ENCODE measurements at regions not wholly inside any gene's neighbourhood (a gene's known extent, or its start where the extent isn't known, plus 50 kb on each side); places are given as distances from the start of the nearest gene placed in this dataset.

GRCh38 chr12:115584156-115584555 is 693.3 kb downstream of the MED13L start:
- WGBS, 2 experiments, result 81 to 87% methylated on average over 2 of the region's 2 CpGs
- no peaks in the 10 kb centered on the region for H3K27me3 ChIP-seq (ENCODE audit: control insufficient read depth, insufficient read depth, low read length, poor library complexity, severe bottlenecking)
- no peak overlapping the region for H3K4me3 ChIP-seq (ENCODE audit: insufficient read depth, low read depth, low read length)
- no peaks in the 10 kb centered on the region for H3K36me3 ChIP-seq (ENCODE audit: control insufficient read depth, insufficient read depth, low read length)
- H3K27ac ChIP-seq (ENCODE audit: insufficient read depth, low read depth, low read length, poor library complexity, severe bottlenecking), result no peak overlapping the region
- no peaks in the 10 kb centered on the region for H3K4me1 ChIP-seq (ENCODE audit: control insufficient read depth, insufficient read depth, low read length)
- H3K9me3 ChIP-seq (ENCODE audit: control insufficient read depth, low read length), result no peaks in the 10 kb centered on the region

GRCh38 chr12:115583591-115583990 is 693.9 kb downstream of the MED13L start:
- H3K36me3 ChIP-seq (ENCODE audit: control insufficient read depth, insufficient read depth, low read length), result no peaks in the 10 kb centered on the region
- no peak overlapping the region for H3K27ac ChIP-seq (ENCODE audit: insufficient read depth, low read depth, low read length, poor library complexity, severe bottlenecking)
- H3K27me3 ChIP-seq (ENCODE audit: control insufficient read depth, insufficient read depth, low read length, poor library complexity, severe bottlenecking), result no peaks in the 10 kb centered on the region
- no peak overlapping the region for H3K4me3 ChIP-seq (ENCODE audit: insufficient read depth, low read depth, low read length)
- no peaks in the 10 kb centered on the region for H3K9me3 ChIP-seq (ENCODE audit: control insufficient read depth, low read length)
- WGBS, 2 experiments, result 90 to 95% methylated on average over 10 of the region's 10 CpGs
- H3K4me1 ChIP-seq (ENCODE audit: control insufficient read depth, insufficient read depth, low read length), result no peaks in the 10 kb centered on the region

GRCh38 chr12:115577401-115577800 is 700.1 kb downstream of the MED13L start:
- 94% methylated on average over 6 of the region's 6 CpGs for WGBS, 2 experiments

GRCh38 chr12:115574826-115575225 is 702.7 kb downstream of the MED13L start:
- Histone ChIP-seq H3K4me1 (ENCODE audit: control insufficient read depth, insufficient read depth, low read length) (no peaks in the 10 kb centered on the region), H3K27me3 (ENCODE audit: control insufficient read depth, insufficient read depth, low read length, poor library complexity, severe bottlenecking) (no peaks in the 10 kb centered on the region), H3K27ac (ENCODE audit: insufficient read depth, low read depth, low read length, poor library complexity, severe bottlenecking) (no peak overlapping the region), H3K36me3 (ENCODE audit: control insufficient read depth, insufficient read depth, low read length) (no peaks in the 10 kb centered on the region), H3K9me3 (ENCODE audit: control insufficient read depth, low read length) (no peaks in the 10 kb centered on the region), H3K4me3 (ENCODE audit: insufficient read depth, low read depth, low read length) (no peak overlapping the region)
- WGBS, 2 experiments, result 88 to 93% methylated on average over 7 of the region's 7 CpGs

More at GRCh38 chr12:115577401-115577800, 700.1 kb downstream of the MED13L start:
- no peak overlapping the region for H3K4me3 ChIP-seq (ENCODE audit: insufficient read depth, low read depth, low read length)
- no peaks in the 10 kb centered on the region for H3K4me1 ChIP-seq (ENCODE audit: control insufficient read depth, insufficient read depth, low read length)
- no peaks in the 10 kb centered on the region for H3K36me3 ChIP-seq (ENCODE audit: control insufficient read depth, insufficient read depth, low read length)
- H3K27me3 ChIP-seq (ENCODE audit: control insufficient read depth, insufficient read depth, low read length, poor library complexity, severe bottlenecking), result no peaks in the 10 kb centered on the region
- H3K9me3 ChIP-seq (ENCODE audit: control insufficient read depth, low read length), result no peaks in the 10 kb centered on the region
- no peak overlapping the region for H3K27ac ChIP-seq (ENCODE audit: insufficient read depth, low read depth, low read length, poor library complexity, severe bottlenecking)

- no peak overlapping the region for H3K4me3 ChIP-seq (ENCODE audit: insufficient read depth, low read depth, low read length)
- no peak overlapping the region for H3K27ac ChIP-seq (ENCODE audit: insufficient read depth, low read depth, low read length, poor library complexity, severe bottlenecking)
- no peaks in the 10 kb centered on the region for H3K4me1 ChIP-seq (ENCODE audit: control insufficient read depth, insufficient read depth, low read length)
- H3K27me3 ChIP-seq (ENCODE audit: control insufficient read depth, insufficient read depth, low read length, poor library complexity, severe bottlenecking), result no peaks in the 10 kb centered on the region
- no peaks in the 10 kb centered on the region for H3K36me3 ChIP-seq (ENCODE audit: control insufficient read depth, insufficient read depth, low read length)
- 80 to 86% methylated on average over 2 of the region's 2 CpGs for WGBS, 2 experiments
- no peaks in the 10 kb centered on the region for H3K9me3 ChIP-seq (ENCODE audit: control insufficient read depth, low read length)
These were observed 705.1 kb downstream of the MED13L start for GRCh38 chr12:115572440-115572839.

- WGBS, 2 experiments, result 92 to 94% methylated on average over 8 of the region's 8 CpGs
These were observed 706.0 kb downstream of the MED13L start for GRCh38 chr12:115571446-115571845.

GRCh38 chr12:115571027-115571426 is 706.5 kb downstream of the MED13L start:
- Histone ChIP-seq H3K27me3 (ENCODE audit: control insufficient read depth, insufficient read depth, low read length, poor library complexity, severe bottlenecking) (no peaks in the 10 kb centered on the region), H3K27ac (ENCODE audit: insufficient read depth, low read depth, low read length, poor library complexity, severe bottlenecking) (no peak overlapping the region), H3K36me3 (ENCODE audit: control insufficient read depth, insufficient read depth, low read length) (no peaks in the 10 kb centered on the region), H3K4me1 (ENCODE audit: control insufficient read depth, insufficient read depth, low read length) (no peaks in the 10 kb centered on the region), H3K4me3 (ENCODE audit: insufficient read depth, low read depth, low read length) (no peak overlapping the region), H3K9me3 (ENCODE audit: control insufficient read depth, low read length) (no peaks in the 10 kb centered on the region)
- 91 to 94% methylated on average over 2 of the region's 2 CpGs for WGBS, 2 experiments

More at GRCh38 chr12:115571446-115571845, 706.0 kb downstream of the MED13L start:
- H3K27me3 ChIP-seq (ENCODE audit: control insufficient read depth, insufficient read depth, low read length, poor library complexity, severe bottlenecking), result no peaks in the 10 kb centered on the region
- no peaks in the 10 kb centered on the region for H3K36me3 ChIP-seq (ENCODE audit: control insufficient read depth, insufficient read depth, low read length)
- H3K27ac ChIP-seq (ENCODE audit: insufficient read depth, low read depth, low read length, poor library complexity, severe bottlenecking), result no peak overlapping the region
- no peaks in the 10 kb centered on the region for H3K9me3 ChIP-seq (ENCODE audit: control insufficient read depth, low read length)
- no peaks in the 10 kb centered on the region for H3K4me1 ChIP-seq (ENCODE audit: control insufficient read depth, insufficient read depth, low read length)
- no peak overlapping the region for H3K4me3 ChIP-seq (ENCODE audit: insufficient read depth, low read depth, low read length)

- WGBS, 2 experiments, result 90 to 91% methylated on average over 21 to 27 of the region's 27 CpGs
- Histone ChIP-seq H3K4me3 (ENCODE audit: insufficient read depth, low read depth, low read length) (no peak overlapping the region), H3K4me1 (ENCODE audit: control insufficient read depth, insufficient read depth, low read length) (no peaks in the 10 kb centered on the region), H3K27me3 (ENCODE audit: control insufficient read depth, insufficient read depth, low read length, poor library complexity, severe bottlenecking) (no peaks in the 10 kb centered on the region), H3K9me3 (ENCODE audit: control insufficient read depth, low read length) (no peaks in the 10 kb centered on the region), H3K36me3 (ENCODE audit: control insufficient read depth, insufficient read depth, low read length) (no peaks in the 10 kb centered on the region), H3K27ac (ENCODE audit: insufficient read depth, low read depth, low read length, poor library complexity, severe bottlenecking) (no peak overlapping the region)
These were observed 707.3 kb downstream of the MED13L start for GRCh38 chr12:115570069-115570777.

- WGBS, 2 experiments, result 69% methylated on average over 7 to 9 of the region's 9 CpGs
- Histone ChIP-seq H3K27ac (ENCODE audit: insufficient read depth, low read depth, low read length, poor library complexity, severe bottlenecking) (no peak overlapping the region), H3K9me3 (ENCODE audit: control insufficient read depth, low read length) (no peaks in the 10 kb centered on the region), H3K4me1 (ENCODE audit: control insufficient read depth, insufficient read depth, low read length) (no peaks in the 10 kb centered on the region), H3K4me3 (ENCODE audit: insufficient read depth, low read depth, low read length) (no peak overlapping the region), H3K27me3 (ENCODE audit: control insufficient read depth, insufficient read depth, low read length, poor library complexity, severe bottlenecking) (no peaks in the 10 kb centered on the region), H3K36me3 (ENCODE audit: control insufficient read depth, insufficient read depth, low read length) (no peaks in the 10 kb centered on the region)
These were observed 708.0 kb downstream of the MED13L start for GRCh38 chr12:115569345-115570068.

GRCh38 chr12:115558281-115558680 is 719.2 kb downstream of the MED13L start:
- Histone ChIP-seq H3K4me1 (ENCODE audit: control insufficient read depth, insufficient read depth, low read length) (no peaks in the 10 kb centered on the region), H3K4me3 (ENCODE audit: insufficient read depth, low read depth, low read length) (no peak overlapping the region), H3K36me3 (ENCODE audit: control insufficient read depth, insufficient read depth, low read length) (no peaks in the 10 kb centered on the region), H3K27me3 (ENCODE audit: control insufficient read depth, insufficient read depth, low read length, poor library complexity, severe bottlenecking) (no peaks in the 10 kb centered on the region), H3K9me3 (ENCODE audit: control insufficient read depth, low read length) (no peaks in the 10 kb centered on the region), H3K27ac (ENCODE audit: insufficient read depth, low read depth, low read length, poor library complexity, severe bottlenecking) (no peak overlapping the region)
- WGBS, 2 experiments, result 95 to 97% methylated on average over 5 of the region's 5 CpGs
